Endothelial cell (in vitro differentiated cells): ENCODE measurements at regions not wholly inside any gene's neighbourhood (a gene's known extent, or its start where the extent isn't known, plus 50 kb on each side); places are given as distances from the start of the nearest gene placed in this dataset.

ENCODE experiments used
- DNase-seq: peaks from one replicate; pipeline ENCODE4 v3.0.0; 2021; ENCODE audit warnings: low spot score
- H3K27ac Mint-ChIP-seq: one replicate; pipeline ENCODE4 v1.8.0; 2021; ENCODE audit warnings: mixed read lengths, inconsistent platforms; ENCODE audit not compliant: unreplicated experiment
- H3K27me3 Mint-ChIP-seq: one replicate; pipeline ENCODE4 v1.8.0; 2021; ENCODE audit warnings: mild to moderate bottlenecking, moderate library complexity, mixed read lengths, inconsistent platforms; ENCODE audit not compliant: unreplicated experiment
- H3K36me3 Mint-ChIP-seq: one replicate; pipeline ENCODE4 v1.8.0; 2021; ENCODE audit warnings: mild to moderate bottlenecking, low read depth, mixed read lengths, inconsistent platforms; ENCODE audit not compliant: unreplicated experiment
- H3K4me1 Mint-ChIP-seq: one replicate; pipeline ENCODE4 v1.8.0; 2021; ENCODE audit warnings: mild to moderate bottlenecking, mixed read lengths, inconsistent platforms; ENCODE audit not compliant: unreplicated experiment
- H3K4me3 Mint-ChIP-seq: one replicate; pipeline ENCODE4 v1.8.0; 2021; ENCODE audit warnings: mild to moderate bottlenecking, mixed read lengths, inconsistent platforms; ENCODE audit not compliant: unreplicated experiment
- H3K9me3 Mint-ChIP-seq: one replicate; pipeline ENCODE4 v1.8.0; 2021; ENCODE audit warnings: mixed read lengths, inconsistent platforms; ENCODE audit not compliant: unreplicated experiment
- CTCF ChIP-seq: fragments of 200-600 bp; sonication (generic); IDR thresholded peaks from one replicate; pipeline ENCODE4 v1.5.0; 2021; ENCODE audit warnings: antibody characterized with exemption; ENCODE audit not compliant: unreplicated experiment

- DNase-seq = no peak
- no peak for TF ChIP-seq CTCF
- no peaks in the 10 kb centered on the region for H3K36me3 Mint-ChIP-seq
- no peak overlapping the region for H3K27ac Mint-ChIP-seq
- no peak overlapping the region for H3K4me3 Mint-ChIP-seq
- no peaks in the 10 kb centered on the region for H3K4me1 Mint-ChIP-seq
- H3K27me3 Mint-ChIP-seq = no peaks in the 10 kb centered on the region
- H3K9me3 Mint-ChIP-seq = no peaks in the 10 kb centered on the region
Observed at GRCh38 chr2:6053743-6054142, 361.6 kb downstream of the SOX11 start.

GRCh38 chr2:6054161-6054671 lies 362.0 kb downstream of the SOX11 start:
- no peaks in the 10 kb centered on the region for H3K36me3 Mint-ChIP-seq
- H3K9me3 Mint-ChIP-seq = no peaks in the 10 kb centered on the region
- no peak for TF ChIP-seq CTCF
- H3K27ac Mint-ChIP-seq = no peak overlapping the region
- H3K4me1 Mint-ChIP-seq = no peaks in the 10 kb centered on the region
- no peaks in the 10 kb centered on the region for H3K27me3 Mint-ChIP-seq
- no peak overlapping the region for H3K4me3 Mint-ChIP-seq
- DNase-seq = no peak

GRCh38 chr2:6060992-6061663 lies 368.9 kb downstream of the SOX11 start:
- Mint-ChIP-seq H3K36me3 (no peaks in the 10 kb centered on the region), H3K27ac (no peak overlapping the region), H3K4me3 (no peak overlapping the region), H3K4me1 (no peaks in the 10 kb centered on the region), H3K27me3 (peaks cover 2% of the 10 kb centered on the region), H3K9me3 (no peaks in the 10 kb centered on the region)
- no peak for TF ChIP-seq CTCF
- no peak for DNase-seq

GRCh38 chr2:6064757-6065156 lies 372.6 kb downstream of the SOX11 start:
- H3K9me3 Mint-ChIP-seq = no peaks in the 10 kb centered on the region
- peaks cover 2% of the 10 kb centered on the region for H3K27me3 Mint-ChIP-seq
- no peak overlapping the region for H3K4me3 Mint-ChIP-seq

More at GRCh38 chr2:6064757-6065156, 372.6 kb downstream of the SOX11 start:
- TF ChIP-seq CTCF = no peak
- no peak for DNase-seq
- Mint-ChIP-seq H3K4me1 (no peaks in the 10 kb centered on the region), H3K27ac (no peak overlapping the region), H3K36me3 (no peaks in the 10 kb centered on the region)
